ENCODE measurements at regions not wholly inside any gene's neighbourhood (a gene's known extent, or its start where the extent isn't known, plus 50 kb on each side); places are given as distances from the start of the nearest gene placed in this dataset.

DNA sequence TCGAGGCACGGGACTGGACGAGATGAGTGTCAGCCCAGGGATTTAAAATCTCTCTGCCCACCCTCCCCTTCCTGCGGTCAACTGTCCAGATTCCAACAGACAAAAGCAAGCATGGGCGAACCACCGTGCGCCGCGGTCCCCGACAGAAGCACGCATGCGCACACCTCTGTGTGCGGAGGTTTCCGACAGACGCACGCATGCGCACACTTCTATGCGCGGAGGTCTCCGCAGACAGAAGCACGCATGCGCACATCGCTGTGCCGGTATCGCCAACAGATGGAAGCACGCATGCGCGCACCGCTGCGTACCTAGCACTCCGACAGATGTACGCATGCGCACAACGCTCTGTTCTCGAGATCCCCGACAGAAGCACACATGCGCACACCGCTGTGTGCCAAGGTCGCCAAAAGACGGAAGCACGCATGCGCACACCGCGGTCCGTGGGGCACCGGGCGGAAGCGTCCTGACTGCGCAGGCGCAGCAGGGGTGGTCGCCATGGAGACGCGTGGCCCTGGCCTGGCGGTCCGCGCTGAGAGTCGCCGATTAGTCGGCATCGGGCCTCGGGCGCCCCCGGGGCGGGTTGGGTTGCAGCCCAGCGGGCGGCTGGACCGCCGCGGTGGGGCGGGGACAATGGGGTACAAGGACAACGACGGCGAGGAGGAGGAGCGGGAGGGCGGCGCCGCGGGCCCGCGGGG lies 57.4 kb upstream of the RPH3AL start (continued):
- TF ChIP-seq, protein P1, sequence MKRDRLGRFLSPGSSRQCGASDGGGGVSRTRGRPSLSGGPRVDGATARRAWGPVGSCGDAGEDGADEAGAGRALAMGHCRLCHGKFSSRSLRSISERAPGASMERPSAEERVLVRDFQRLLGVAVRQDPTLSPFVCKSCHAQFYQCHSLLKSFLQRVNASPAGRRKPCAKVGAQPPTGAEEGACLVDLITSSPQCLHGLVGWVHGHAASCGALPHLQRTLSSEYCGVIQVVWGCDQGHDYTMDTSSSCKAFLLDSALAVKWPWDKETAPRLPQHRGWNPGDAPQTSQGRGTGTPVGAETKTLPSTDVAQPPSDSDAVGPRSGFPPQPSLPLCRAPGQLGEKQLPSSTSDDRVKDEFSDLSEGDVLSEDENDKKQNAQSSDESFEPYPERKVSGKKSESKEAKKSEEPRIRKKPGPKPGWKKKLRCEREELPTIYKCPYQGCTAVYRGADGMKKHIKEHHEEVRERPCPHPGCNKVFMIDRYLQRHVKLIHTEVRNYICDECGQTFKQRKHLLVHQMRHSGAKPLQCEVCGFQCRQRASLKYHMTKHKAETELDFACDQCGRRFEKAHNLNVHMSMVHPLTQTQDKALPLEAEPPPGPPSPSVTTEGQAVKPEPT (CRISPR knock-in tag; IDR thresholded peaks at IDR 0.05; ENCODE audit: low read depth): no peak
- TF ChIP-seq ZNF609 (CRISPR knock-in tag; IDR thresholded peaks at IDR 0.05; ENCODE audit: borderline replicate concordance) (no peak), ZNF205 (CRISPR knock-in tag; IDR thresholded peaks at IDR 0.05) (no peak), SKIL (CRISPR knock-in tag; IDR thresholded peaks at IDR 0.05; ENCODE audit: borderline replicate concordance) (no peak), SMAD1 (CRISPR knock-in tag; IDR thresholded peaks at IDR 0.05; ENCODE audit: borderline replicate concordance, low read depth) (no peak; the same call in 1 of the 2 replicates), HNRNPL (IDR thresholded peaks at IDR 0.05; ENCODE audit: low read depth, low read length) (no peak), TAF1 (CRISPR knock-in tag; IDR thresholded peaks at IDR 0.05) (peak; percentile 48; the same call in 1 of the 2 replicates), ZNF552 (CRISPR knock-in tag; IDR thresholded peaks at IDR 0.05; ENCODE audit: borderline replicate concordance) (no peak), ZBTB1 (CRISPR knock-in tag; IDR thresholded peaks at IDR 0.05; ENCODE audit: borderline replicate concordance) (no peak), NR2C2 (CRISPR knock-in tag; IDR thresholded peaks at IDR 0.05; ENCODE audit: borderline replicate concordance) (peak; percentile 78), TRIM24 (CRISPR knock-in tag; IDR thresholded peaks at IDR 0.05) (no peak)
- TF ChIP-seq, protein P2, sequence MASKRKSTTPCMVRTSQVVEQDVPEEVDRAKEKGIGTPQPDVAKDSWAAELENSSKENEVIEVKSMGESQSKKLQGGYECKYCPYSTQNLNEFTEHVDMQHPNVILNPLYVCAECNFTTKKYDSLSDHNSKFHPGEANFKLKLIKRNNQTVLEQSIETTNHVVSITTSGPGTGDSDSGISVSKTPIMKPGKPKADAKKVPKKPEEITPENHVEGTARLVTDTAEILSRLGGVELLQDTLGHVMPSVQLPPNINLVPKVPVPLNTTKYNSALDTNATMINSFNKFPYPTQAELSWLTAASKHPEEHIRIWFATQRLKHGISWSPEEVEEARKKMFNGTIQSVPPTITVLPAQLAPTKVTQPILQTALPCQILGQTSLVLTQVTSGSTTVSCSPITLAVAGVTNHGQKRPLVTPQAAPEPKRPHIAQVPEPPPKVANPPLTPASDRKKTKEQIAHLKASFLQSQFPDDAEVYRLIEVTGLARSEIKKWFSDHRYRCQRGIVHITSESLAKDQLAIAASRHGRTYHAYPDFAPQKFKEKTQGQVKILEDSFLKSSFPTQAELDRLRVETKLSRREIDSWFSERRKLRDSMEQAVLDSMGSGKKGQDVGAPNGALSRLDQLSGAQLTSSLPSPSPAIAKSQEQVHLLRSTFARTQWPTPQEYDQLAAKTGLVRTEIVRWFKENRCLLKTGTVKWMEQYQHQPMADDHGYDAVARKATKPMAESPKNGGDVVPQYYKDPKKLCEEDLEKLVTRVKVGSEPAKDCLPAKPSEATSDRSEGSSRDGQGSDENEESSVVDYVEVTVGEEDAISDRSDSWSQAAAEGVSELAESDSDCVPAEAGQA (IDR thresholded peaks at IDR 0.05; ENCODE audit: low read depth): no peak
- TF ChIP-seq, protein P2 (CRISPR knock-in tag; IDR thresholded peaks at IDR 0.05; ENCODE audit: borderline replicate concordance): no peak

Data from HepG2 (cell line).